ENCODE measurements at regions not wholly inside any gene's neighbourhood (a gene's known extent, or its start where the extent isn't known, plus 50 kb on each side); places are given as distances from the start of the nearest gene placed in this dataset.
"Not testable (repeated sequence)": the region's sequence is repeated elsewhere in the genome, so short reads cannot be mapped to it uniquely, and the experiment has no call there.

- no peak for DNase-seq (ENCODE audit: low read depth)
- no peak overlapping the region for H3K4me3 ChIP-seq (ENCODE audit: control insufficient read depth, low read depth, low read length)
- TF ChIP-seq CTCF (IDR thresholded peaks at IDR 0.05; ENCODE audit: control insufficient read depth, insufficient read depth, low read depth, low read length, missing control alignments), result no peak
These were observed 169.7 kb upstream of the NR2F2 start for GRCh38 chr15:96160800-96161199.

GRCh38 chr15:96162322-96162721 lies 168.2 kb upstream of the NR2F2 start:
- H3K4me3 ChIP-seq (ENCODE audit: control insufficient read depth, low read depth, low read length), result no peak overlapping the region
- DNase-seq (ENCODE audit: low read depth), result no peak
- no peak for TF ChIP-seq CTCF (IDR thresholded peaks at IDR 0.05; ENCODE audit: control insufficient read depth, insufficient read depth, low read depth, low read length, missing control alignments)

GRCh38 chr15:96165081-96165480 lies 165.4 kb upstream of the NR2F2 start:
- no peak for TF ChIP-seq CTCF (IDR thresholded peaks at IDR 0.05; ENCODE audit: control insufficient read depth, insufficient read depth, low read depth, low read length, missing control alignments)
- no peak for DNase-seq (ENCODE audit: low read depth)
- no peak overlapping the region for H3K4me3 ChIP-seq (ENCODE audit: control insufficient read depth, low read depth, low read length)

GRCh38 chr15:96165775-96166174 lies 164.7 kb upstream of the NR2F2 start:
- no peak for DNase-seq (ENCODE audit: low read depth)
- TF ChIP-seq CTCF (IDR thresholded peaks at IDR 0.05; ENCODE audit: control insufficient read depth, insufficient read depth, low read depth, low read length, missing control alignments), result no peak
- H3K4me3 ChIP-seq (ENCODE audit: control insufficient read depth, low read depth, low read length), result no peak overlapping the region

GRCh38 chr15:96166223-96167200 lies 164.0 kb upstream of the NR2F2 start:
- H3K4me3 ChIP-seq (ENCODE audit: control insufficient read depth, low read depth, low read length), result no peak overlapping the region
- DNase-seq (ENCODE audit: low read depth), result no peak
- no peak for TF ChIP-seq CTCF (IDR thresholded peaks at IDR 0.05; ENCODE audit: control insufficient read depth, insufficient read depth, low read depth, low read length, missing control alignments)

GRCh38 chr15:96170616-96170978 lies 159.9 kb upstream of the NR2F2 start:
- not testable (repeated sequence) for H3K4me3 ChIP-seq (ENCODE audit: control insufficient read depth, low read depth, low read length); DNase-seq (ENCODE audit: low read depth)

- no peak for TF ChIP-seq CTCF (IDR thresholded peaks at IDR 0.05; ENCODE audit: control insufficient read depth, insufficient read depth, low read depth, low read length, missing control alignments)
- no peak overlapping the region for H3K4me3 ChIP-seq (ENCODE audit: control insufficient read depth, low read depth, low read length)
- no peak for DNase-seq (ENCODE audit: low read depth)
These were observed 159.3 kb upstream of the NR2F2 start for GRCh38 chr15:96170979-96171739.

Measured in AG09309 (cell line).